NCI-H1417 (cell line): ENCODE measurements at regions not wholly inside any gene's neighbourhood (a gene's known extent, or its start where the extent isn't known, plus 50 kb on each side); places are given as distances from the start of the nearest gene placed in this dataset.

Experiments
- DNase-seq, 3 experiments: peaks; one replicate each; lab custom pipeline; 2025; lab: John Stamatoyannopoulos, UW

GRCh38 chr22:27204280-27204679, 546.9 kb downstream of the MIAT start:
- DNase-seq: no peak

GRCh38 chr22:27204817-27205216, 547.4 kb downstream of the MIAT start:
- DNase-seq: no peak

GRCh38 chr22:27205492-27206373, 548.3 kb downstream of the MIAT start:
- DNase-seq: no peak

- no peak for DNase-seq
Measured at GRCh38 chr22:27206374-27207133, 549.2 kb downstream of the MIAT start.

- no peak for DNase-seq
Measured at GRCh38 chr22:27207266-27207665, 549.9 kb downstream of the MIAT start.

- DNase-seq: no peak
Measured at GRCh38 chr22:27207907-27208306, 550.5 kb downstream of the MIAT start.

- DNase-seq: no peak
Measured at GRCh38 chr22:27210111-27210730, 552.8 kb downstream of the MIAT start.

- no peak for DNase-seq
Measured at GRCh38 chr22:27212102-27212501, 554.7 kb downstream of the MIAT start.

GRCh38 chr22:27212617-27213177, 555.3 kb downstream of the MIAT start:
- DNase-seq: no peak

GRCh38 chr22:27213294-27213693, 555.9 kb downstream of the MIAT start:
- no peak for DNase-seq

GRCh38 chr22:27213766-27214581, 556.6 kb downstream of the MIAT start:
- no peak for DNase-seq

- no peak for DNase-seq
Measured at GRCh38 chr22:27214691-27215090, 557.3 kb downstream of the MIAT start.

GRCh38 chr22:27215871-27216270, 558.5 kb downstream of the MIAT start:
- no peak for DNase-seq

GRCh38 chr22:27216444-27216843, 559.1 kb downstream of the MIAT start:
- no peak for DNase-seq

GRCh38 chr22:27217154-27217553, 559.8 kb downstream of the MIAT start:
- no peak for DNase-seq

GRCh38 chr22:27218012-27218920, 560.9 kb downstream of the MIAT start:
- DNase-seq: no peak

- DNase-seq: no peak
Measured at GRCh38 chr22:27219036-27219435, 561.6 kb downstream of the MIAT start.

- no peak for DNase-seq
Measured at GRCh38 chr22:27220339-27220738, 563.0 kb downstream of the MIAT start.

GRCh38 chr22:27222178-27222577, 564.8 kb downstream of the MIAT start:
- no peak for DNase-seq
